ENCODE measurements at regions not wholly inside any gene's neighbourhood (a gene's known extent, or its start where the extent isn't known, plus 50 kb on each side); places are given as distances from the start of the nearest gene placed in this dataset.

DNA sequence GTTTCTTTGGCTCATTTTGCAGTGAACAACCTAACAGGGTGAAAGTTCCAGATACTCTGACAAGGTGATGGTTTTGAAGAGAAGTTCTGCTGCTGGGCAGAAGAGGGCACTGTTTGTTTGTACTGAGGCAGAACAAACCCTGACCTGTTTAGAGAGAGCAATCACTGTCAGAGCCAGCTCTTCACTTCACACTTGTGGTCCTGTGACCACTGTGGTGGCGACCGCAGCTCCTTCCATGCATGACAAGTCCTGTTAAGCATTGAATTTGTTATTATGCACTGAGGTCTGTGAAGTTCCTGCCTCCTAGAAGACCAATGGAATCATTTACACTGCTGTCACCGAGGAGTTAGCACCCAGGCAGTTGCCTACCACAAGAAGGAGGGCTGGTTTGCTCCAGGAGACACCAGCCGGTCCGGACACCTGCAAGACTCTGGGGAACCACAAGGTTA lies 86.6 kb downstream of the ZNF330 start:
- TF ChIP-seq POLR2A (IDR thresholded peaks at IDR 0.05) = no peak
- TF ChIP-seq, protein P1, sequence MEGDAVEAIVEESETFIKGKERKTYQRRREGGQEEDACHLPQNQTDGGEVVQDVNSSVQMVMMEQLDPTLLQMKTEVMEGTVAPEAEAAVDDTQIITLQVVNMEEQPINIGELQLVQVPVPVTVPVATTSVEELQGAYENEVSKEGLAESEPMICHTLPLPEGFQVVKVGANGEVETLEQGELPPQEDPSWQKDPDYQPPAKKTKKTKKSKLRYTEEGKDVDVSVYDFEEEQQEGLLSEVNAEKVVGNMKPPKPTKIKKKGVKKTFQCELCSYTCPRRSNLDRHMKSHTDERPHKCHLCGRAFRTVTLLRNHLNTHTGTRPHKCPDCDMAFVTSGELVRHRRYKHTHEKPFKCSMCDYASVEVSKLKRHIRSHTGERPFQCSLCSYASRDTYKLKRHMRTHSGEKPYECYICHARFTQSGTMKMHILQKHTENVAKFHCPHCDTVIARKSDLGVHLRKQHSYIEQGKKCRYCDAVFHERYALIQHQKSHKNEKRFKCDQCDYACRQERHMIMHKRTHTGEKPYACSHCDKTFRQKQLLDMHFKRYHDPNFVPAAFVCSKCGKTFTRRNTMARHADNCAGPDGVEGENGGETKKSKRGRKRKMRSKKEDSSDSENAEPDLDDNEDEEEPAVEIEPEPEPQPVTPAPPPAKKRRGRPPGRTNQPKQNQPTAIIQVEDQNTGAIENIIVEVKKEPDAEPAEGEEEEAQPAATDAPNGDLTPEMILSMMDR (IDR thresholded peaks at IDR 0.05) = peak; percentile 61 to 73 (median 65)
- WGBS, 2 donors = 34 to 55% methylated on average over 3 to 5 of the region's 5 CpGs
- Histone ChIP-seq H3K27ac (no peak overlapping the region), H3K4me3 (no peak overlapping the region), H3K9me3 (no peaks in the 10 kb centered on the region), H3K4me1 (no peaks in the 10 kb centered on the region), H3K36me3 (no peaks in the 10 kb centered on the region), H3K27me3 (no peaks in the 10 kb centered on the region)
- peak; percentile 28 to 58 for DNase-seq (ENCODE audit: low spot score in 2 of 2)

DNA sequence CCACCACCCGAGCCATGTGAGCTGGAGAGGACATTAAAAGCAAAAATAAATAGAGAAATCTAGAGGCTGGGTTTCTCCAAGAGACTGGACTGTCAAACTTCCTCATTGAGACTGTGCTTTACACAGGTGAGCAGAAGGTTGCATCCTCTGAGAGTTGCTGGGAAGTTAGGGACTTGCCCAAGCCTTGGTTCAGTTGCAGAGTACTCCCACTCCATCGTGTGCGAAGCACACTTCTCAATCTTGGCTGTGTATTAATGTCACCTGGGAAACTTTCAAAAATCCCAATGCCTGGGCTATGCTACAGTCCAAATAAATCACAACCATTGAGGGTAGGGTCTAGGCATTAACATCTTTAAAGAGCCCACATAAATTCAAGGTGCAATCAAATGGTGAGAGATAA lies 89.2 kb downstream of the ZNF330 start:
- Histone ChIP-seq H3K27ac (no peak overlapping the region), H3K9me3 (no peaks in the 10 kb centered on the region), H3K27me3 (no peaks in the 10 kb centered on the region), H3K36me3 (no peaks in the 10 kb centered on the region), H3K4me1 (no peaks in the 10 kb centered on the region), H3K4me3 (no peak overlapping the region)
- TF ChIP-seq, protein P1 (IDR thresholded peaks at IDR 0.05) = no peak
- no peak for TF ChIP-seq EP300 (IDR thresholded peaks at IDR 0.05)
- no peak for TF ChIP-seq POLR2A (IDR thresholded peaks at IDR 0.05)
- no peak for DNase-seq (ENCODE audit: low spot score in 2 of 2)
- WGBS, 2 donors = 74% methylated on average over 3 of the region's 3 CpGs; no CpG with 5 or more reads in 1 of the 2 donors

DNA sequence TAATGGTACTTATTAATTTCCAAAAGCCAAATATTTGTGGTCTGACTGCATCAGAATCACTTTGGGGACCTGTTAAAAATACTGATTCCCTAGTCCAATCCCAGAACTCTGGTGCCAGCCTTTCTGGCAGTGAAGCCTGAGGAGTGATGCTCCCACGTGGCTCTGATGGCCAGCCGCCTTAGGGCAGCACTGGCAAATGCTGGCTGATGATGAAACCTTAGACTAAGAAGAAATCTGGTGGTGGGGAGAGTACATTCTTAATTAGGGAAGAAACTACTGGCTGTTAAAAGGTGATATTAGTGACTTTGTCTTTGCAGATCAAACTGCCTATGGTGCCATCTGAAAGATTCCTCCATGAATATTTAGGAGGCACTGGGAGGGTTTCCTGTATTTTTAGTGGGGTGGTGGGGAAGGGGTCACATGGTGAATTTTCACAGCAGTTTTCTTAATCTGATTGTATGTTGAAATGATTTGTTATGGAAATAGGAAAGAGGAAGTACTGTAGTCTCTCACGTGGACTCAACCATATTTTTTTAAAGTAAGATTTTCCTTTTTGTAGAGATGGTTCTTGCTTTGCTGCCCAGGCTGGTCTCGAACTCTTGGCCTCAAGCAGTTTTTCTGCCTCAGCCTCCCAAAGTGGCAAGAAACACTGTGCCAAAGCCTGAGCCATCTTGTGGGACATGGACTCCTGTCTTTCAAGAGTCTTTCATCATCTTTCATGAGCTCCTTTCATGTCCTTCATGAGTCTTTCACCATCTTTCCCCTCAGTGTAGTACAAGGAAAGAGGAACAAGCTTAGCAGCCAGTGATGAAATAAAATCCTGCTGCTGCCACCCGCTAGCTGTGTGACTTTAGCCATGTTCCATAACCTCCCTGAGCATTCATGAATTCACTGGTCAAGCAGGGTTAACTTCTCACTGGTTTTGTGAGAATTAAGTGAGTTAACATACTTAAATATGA lies 90.8 kb downstream of the ZNF330 start:
- Histone ChIP-seq H3K27me3 (no peaks in the 10 kb centered on the region), H3K9me3 (no peaks in the 10 kb centered on the region), H3K4me3 (no peak overlapping the region), H3K27ac (no peak overlapping the region), H3K4me1 (no peaks in the 10 kb centered on the region), H3K36me3 (no peaks in the 10 kb centered on the region)
- DNase-seq (ENCODE audit: low spot score in 2 of 2) = no peak
- WGBS, 2 donors = 71 to 85% methylated on average over 1 to 5 of the region's 5 CpGs
- no peak for TF ChIP-seq POLR2A (IDR thresholded peaks at IDR 0.05)
- no peak for TF ChIP-seq EP300 (IDR thresholded peaks at IDR 0.05)
- TF ChIP-seq, protein P1 (IDR thresholded peaks at IDR 0.05) = no peak

DNA sequence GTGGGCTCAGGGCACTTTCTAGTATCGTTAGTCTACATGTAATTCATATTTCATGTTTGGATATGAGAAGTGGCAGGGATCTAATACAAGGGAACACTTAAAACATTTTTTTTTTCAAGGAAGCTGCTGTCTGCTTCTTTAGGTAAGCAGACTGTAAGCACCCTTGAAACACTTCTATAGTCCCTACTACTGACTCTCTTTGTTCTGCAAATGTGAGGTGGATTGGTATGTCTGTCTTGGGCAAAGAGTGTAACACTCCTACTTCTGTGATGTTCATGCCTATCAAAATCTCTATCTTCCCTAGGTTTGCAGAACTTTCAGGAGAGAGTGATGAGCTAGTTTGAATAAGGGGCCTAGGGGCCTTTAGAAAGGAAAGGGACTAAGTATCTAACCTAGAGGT lies 93.9 kb downstream of the ZNF330 start:
- H3K4me1 ChIP-seq = no peaks in the 10 kb centered on the region
- no peak overlapping the region for H3K27ac ChIP-seq
- no peak overlapping the region for H3K4me3 ChIP-seq
- no peaks in the 10 kb centered on the region for H3K27me3 ChIP-seq
- H3K36me3 ChIP-seq = no peaks in the 10 kb centered on the region
- WGBS, 2 donors = 62 to 88% methylated on average over 1 of the region's 1 CpG
- TF ChIP-seq POLR2A (IDR thresholded peaks at IDR 0.05) = no peak
- H3K9me3 ChIP-seq = no peaks in the 10 kb centered on the region
- no peak for DNase-seq (ENCODE audit: low spot score in 2 of 2)

DNA sequence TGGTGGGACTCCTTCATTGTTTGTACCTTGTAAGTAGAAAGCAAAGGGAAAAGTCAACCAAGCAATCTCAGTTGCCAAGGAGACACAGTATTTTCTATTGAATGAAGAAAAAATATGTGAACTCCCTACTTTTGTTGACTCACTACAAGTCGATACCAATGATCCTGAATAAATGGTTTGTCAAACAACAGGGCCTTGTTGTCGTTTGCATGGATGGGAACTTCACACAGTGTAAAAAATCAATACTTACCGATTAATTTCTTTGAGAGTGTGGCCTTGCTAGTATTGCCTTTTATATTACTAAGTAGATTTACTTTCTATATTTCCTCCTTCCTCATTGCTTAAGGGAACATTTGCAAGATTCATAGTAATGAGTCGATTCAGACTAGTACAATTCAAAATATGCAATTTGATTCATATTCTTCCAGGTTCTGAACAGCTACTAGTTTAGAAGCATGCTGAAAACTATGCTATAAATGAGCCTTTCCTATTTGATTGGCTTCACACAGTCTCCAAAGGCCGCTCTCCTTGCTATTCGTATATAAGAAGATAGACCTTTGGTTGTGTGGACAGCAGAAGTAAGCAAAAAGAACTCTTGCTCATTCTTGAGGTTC lies 108.0 kb downstream of the ZNF330 start:
- no peak for DNase-seq (ENCODE audit: low spot score in 2 of 2)
- Histone ChIP-seq H3K27ac (peak overlapping the region in 2 of 4 donors; percentile 61 to 72), H3K4me1 (peaks cover 0 to 10% (median 2%) of the 10 kb centered on the region in 4 donors), H3K9me3 (no peaks in the 10 kb centered on the region), H3K4me3 (no peak overlapping the region), H3K27me3 (no peaks in the 10 kb centered on the region), H3K36me3 (no peaks in the 10 kb centered on the region)
- WGBS, 2 donors = 69 to 80% methylated on average over 6 of the region's 6 CpGs
- TF ChIP-seq EP300 (IDR thresholded peaks at IDR 0.05) (no peak), POLR2A (IDR thresholded peaks at IDR 0.05) (no peak)
- TF ChIP-seq, protein P1 (IDR thresholded peaks at IDR 0.05) = no peak

All from tibial nerve (tissue), 4 donors.